Body of pancreas (tissue), 4 donors: ENCODE measurements at regions not wholly inside any gene's neighbourhood (a gene's known extent, or its start where the extent isn't known, plus 50 kb on each side); places are given as distances from the start of the nearest gene placed in this dataset.

Source experiments
- ATAC-seq: fragments of 150-250 bp; one replicate; pipeline ENCODE4 v1.9.1; 2016
- DNase-seq, 4 donors: peaks; one replicate each; pipeline ENCODE4 v3.0.0-alpha.2; 2019
- H3K27ac ChIP-seq, 4 donors: fragments of 200-600 bp; sonication (generic); 1 replicate in 3 of 4; 2 replicates in 1 of 4; pipeline versions ENCODE4 v1.5.1 to v1.6.1; 2016 to 2019; ENCODE audit warnings: mild to moderate bottlenecking in 1 of 4, mixed read lengths in 1 of 4, moderate library complexity in 1 of 4
- H3K27me3 ChIP-seq, 2 donors: fragments of 200-600 bp; sonication (generic); one replicate each; pipeline ENCODE4 v1.6.0; 2016; ENCODE audit warnings: mild to moderate bottlenecking in 1 of 2
- H3K36me3 ChIP-seq, 2 donors: fragments of 200-600 bp; sonication (generic); replicated peaks in 1 of 2; 2 replicates each; pipeline ENCODE4 v1.5.1; 2016; ENCODE audit warnings: low read depth in 2 of 2; ENCODE audit not compliant: insufficient read depth in 1 of 2
- H3K4me1 ChIP-seq: fragments of 200-600 bp; sonication (generic); one replicate; pipeline ENCODE4 v1.6.0; 2016
- H3K4me3 ChIP-seq, 2 donors: fragments of 200-600 bp; sonication (generic); 1 replicate in 1 of 2; 2 replicates in 1 of 2; pipeline ENCODE4 v1.5.1; 2016 to 2019
- H3K9me3 ChIP-seq, 3 donors: fragments of 200-600 bp; sonication (generic); 1 replicate in 2 of 3; 2 replicates in 1 of 3; pipeline ENCODE4 v1.5.1; 2016
- POLR2A ChIP-seq, 3 donors: fragments of 450-650 bp; IDR thresholded peaks; one replicate each; pipeline ENCODE4 v1.6.1; 2016; ENCODE audit warnings: antibody characterized with exemption in 3 of 3, mild to moderate bottlenecking in 2 of 3
- WGBS, 2 donors: methylation state at CpG; one replicate each; pipeline ENCODE4 v1.1.5; 2017; 5-methylcytosine and 5-hydroxymethylcytosine counted together
- intact Hi-C: fragments of 100-400 bp; cut with DNase I; formaldehyde crosslinking; loops from one replicate; pipeline ENCODE4 v1.15.1; 2023
- TF ChIP-seq, protein P1 (sequence below), 7 experiments: fragments of 450-650 bp in 4 of 7; fragments of 200-600 bp in 3 of 7; sonication (generic) in 3 of 7; IDR thresholded peaks; one replicate each; pipeline ENCODE4 v1.5.1; 2016 to 2019; ENCODE audit warnings: antibody characterized with exemption in 7 of 7

DNA sequence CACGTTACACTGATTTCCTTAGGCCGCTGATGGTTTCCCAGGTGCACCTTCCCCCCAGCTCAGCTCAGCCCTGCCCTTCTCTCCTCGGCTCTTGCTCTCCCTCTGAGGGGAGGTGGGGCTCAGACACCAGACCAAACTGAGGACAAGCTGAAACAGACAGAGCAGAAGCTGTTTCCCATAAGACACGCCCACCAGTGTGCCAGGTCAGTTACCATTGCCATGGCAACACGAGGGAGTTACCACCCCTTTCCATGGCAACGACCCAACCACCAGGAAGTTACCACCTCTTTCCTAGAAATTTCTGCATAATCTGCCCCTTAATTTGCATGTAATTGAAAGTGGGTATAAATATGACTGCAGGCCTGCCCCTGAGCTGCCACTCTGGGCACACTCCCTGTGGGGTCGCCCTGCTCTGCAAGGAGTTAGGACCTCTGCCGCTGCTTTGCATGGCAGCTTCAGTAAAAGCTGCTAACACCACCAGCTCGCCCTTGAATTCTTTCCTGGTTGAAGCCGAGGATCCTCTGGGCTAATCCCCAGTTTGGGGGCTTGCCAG is 120.9 kb upstream of the SMIM21 start:
- Histone ChIP-seq H3K4me3 (no peak overlapping the region), H3K9me3 (no peaks in the 10 kb centered on the region), H3K27me3 (peaks cover 0 to 6% of the 10 kb centered on the region in 2 donors), H3K27ac (no peak overlapping the region), H3K4me1 (no peaks in the 10 kb centered on the region), H3K36me3 (no peaks in the 10 kb centered on the region)
- no peak for ATAC-seq
- peak in 1 of 4 donors; percentile 13 for DNase-seq
- TF ChIP-seq, protein P1, sequence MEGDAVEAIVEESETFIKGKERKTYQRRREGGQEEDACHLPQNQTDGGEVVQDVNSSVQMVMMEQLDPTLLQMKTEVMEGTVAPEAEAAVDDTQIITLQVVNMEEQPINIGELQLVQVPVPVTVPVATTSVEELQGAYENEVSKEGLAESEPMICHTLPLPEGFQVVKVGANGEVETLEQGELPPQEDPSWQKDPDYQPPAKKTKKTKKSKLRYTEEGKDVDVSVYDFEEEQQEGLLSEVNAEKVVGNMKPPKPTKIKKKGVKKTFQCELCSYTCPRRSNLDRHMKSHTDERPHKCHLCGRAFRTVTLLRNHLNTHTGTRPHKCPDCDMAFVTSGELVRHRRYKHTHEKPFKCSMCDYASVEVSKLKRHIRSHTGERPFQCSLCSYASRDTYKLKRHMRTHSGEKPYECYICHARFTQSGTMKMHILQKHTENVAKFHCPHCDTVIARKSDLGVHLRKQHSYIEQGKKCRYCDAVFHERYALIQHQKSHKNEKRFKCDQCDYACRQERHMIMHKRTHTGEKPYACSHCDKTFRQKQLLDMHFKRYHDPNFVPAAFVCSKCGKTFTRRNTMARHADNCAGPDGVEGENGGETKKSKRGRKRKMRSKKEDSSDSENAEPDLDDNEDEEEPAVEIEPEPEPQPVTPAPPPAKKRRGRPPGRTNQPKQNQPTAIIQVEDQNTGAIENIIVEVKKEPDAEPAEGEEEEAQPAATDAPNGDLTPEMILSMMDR (IDR thresholded peaks at IDR 0.05): no peak
- TF ChIP-seq POLR2A (IDR thresholded peaks at IDR 0.05): no peak
- 52 to 53% methylated on average over 9 to 10 of the region's 10 CpGs for WGBS, 2 donors
- intact Hi-C loops: no loop called here

DNA sequence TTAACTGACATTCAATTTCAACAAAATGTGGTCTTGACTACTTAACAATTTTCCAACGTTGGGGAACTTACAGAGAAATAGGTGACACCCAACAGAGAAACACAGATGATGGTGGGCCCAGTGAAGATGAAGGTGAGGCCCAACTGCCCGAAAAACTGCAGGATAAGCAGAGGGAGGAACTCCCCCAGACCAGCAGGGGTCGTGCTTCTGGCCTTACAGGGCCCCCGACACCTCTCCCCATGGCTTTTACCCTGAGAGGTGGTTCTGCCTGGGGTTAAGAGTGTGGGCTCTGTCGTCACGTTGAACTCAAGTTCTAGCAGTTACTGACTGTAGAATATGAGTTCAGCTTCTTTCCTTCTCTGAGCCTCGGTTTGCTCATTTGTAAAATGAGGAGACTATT is 119.5 kb upstream of the SMIM21 start:
- Histone ChIP-seq H3K4me1 (no peaks in the 10 kb centered on the region), H3K4me3 (no peak overlapping the region), H3K27me3 (peaks cover 0 to 6% of the 10 kb centered on the region in 2 donors), H3K9me3 (no peaks in the 10 kb centered on the region), H3K36me3 (no peaks in the 10 kb centered on the region), H3K27ac (no peak overlapping the region)
- TF ChIP-seq, protein P1 (IDR thresholded peaks at IDR 0.05): no peak
- no peak for TF ChIP-seq POLR2A (IDR thresholded peaks at IDR 0.05)
- DNase-seq (no peak), ATAC-seq (no peak)
- WGBS, 2 donors: 68 to 73% methylated on average over 7 of the region's 7 CpGs
- intact Hi-C loops: no loop called here

DNA sequence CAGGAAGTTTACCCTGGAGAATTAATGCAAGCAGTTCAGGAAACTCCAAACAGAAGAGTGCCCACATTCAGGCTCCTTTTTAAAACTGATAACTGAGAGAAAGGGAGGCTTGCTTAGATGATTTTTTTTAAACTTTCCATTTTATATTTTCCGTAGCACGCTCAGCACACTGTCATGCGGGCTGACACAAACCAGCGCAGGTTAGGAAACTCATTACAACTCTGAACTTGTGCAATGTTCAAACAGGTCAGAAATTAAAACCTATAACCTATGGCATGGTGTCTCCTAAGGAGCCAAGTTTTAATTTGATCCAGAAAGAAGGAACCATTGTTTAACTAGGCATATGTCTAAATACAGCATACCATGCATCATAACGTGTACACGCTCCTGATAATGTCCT is 117.7 kb upstream of the SMIM21 start:
- Histone ChIP-seq H3K27me3 (no peaks in the 10 kb centered on the region), H3K27ac (no peak overlapping the region), H3K9me3 (no peaks in the 10 kb centered on the region), H3K4me1 (no peaks in the 10 kb centered on the region), H3K4me3 (no peak overlapping the region), H3K36me3 (no peaks in the 10 kb centered on the region)
- no peak for TF ChIP-seq POLR2A (IDR thresholded peaks at IDR 0.05)
- TF ChIP-seq, protein P1 (IDR thresholded peaks at IDR 0.05): no peak
- intact Hi-C loops: no loop called here
- 64 to 80% methylated on average over 6 of the region's 6 CpGs for WGBS, 2 donors
- ATAC-seq: no peak
- no peak for DNase-seq

DNA sequence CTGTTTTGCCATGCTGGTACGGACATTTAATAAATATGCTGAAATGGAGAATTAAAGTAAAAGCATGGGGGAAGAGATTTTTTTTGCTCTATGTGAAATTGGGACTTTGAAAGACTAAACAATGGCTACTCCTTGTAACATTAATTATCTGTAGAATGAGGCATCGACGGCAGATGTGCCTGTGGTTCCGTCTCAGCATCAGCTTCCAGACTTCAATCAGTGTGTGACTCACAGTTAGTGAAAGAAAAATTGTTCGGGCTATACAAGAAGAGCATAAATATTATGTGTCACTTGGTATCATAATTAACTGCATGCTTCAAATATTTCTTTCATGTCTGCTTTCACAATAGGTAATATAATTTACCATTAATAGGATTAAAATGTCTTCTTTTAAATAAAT is 117.0 kb upstream of the SMIM21 start:
- 50 to 51% methylated on average over 5 of the region's 5 CpGs for WGBS, 2 donors
- intact Hi-C loops: no loop called here
- TF ChIP-seq POLR2A (IDR thresholded peaks at IDR 0.05): no peak
- TF ChIP-seq, protein P1 (IDR thresholded peaks at IDR 0.05): no peak
- Histone ChIP-seq H3K27me3 (no peaks in the 10 kb centered on the region), H3K27ac (no peak overlapping the region), H3K4me3 (no peak overlapping the region), H3K9me3 (no peaks in the 10 kb centered on the region), H3K36me3 (no peaks in the 10 kb centered on the region), H3K4me1 (no peaks in the 10 kb centered on the region)
- no peak for ATAC-seq
- DNase-seq: no peak

DNA sequence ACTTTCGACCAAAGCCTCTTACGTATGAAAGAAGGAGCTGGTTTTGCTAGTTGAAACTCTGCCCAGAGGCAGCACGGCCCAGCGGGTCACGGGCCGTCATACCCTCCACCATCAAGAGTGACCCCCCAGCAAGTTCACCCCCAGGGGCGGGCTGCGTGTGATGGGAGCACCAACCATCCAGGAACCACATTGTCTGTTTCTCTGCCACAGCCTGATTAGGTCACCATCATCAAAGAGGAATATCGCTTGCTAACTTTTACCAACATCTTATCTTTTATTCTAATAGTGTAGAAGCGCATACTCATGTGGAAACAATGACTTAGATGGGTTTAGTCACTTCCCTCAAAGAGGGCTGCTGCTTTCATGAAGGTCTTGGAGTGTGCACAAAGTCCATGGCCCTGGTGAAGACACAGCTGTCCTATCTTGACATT is 116.6 kb upstream of the SMIM21 start:
- no peaks in the 10 kb centered on the region for H3K4me1 ChIP-seq
- WGBS, 2 donors: 74 to 79% methylated on average over 9 to 10 of the region's 10 CpGs
- no peak for DNase-seq

More for the DNA sequence above, 116.6 kb upstream of the SMIM21 start:
- Histone ChIP-seq H3K27me3 (no peaks in the 10 kb centered on the region), H3K36me3 (no peaks in the 10 kb centered on the region), H3K9me3 (no peaks in the 10 kb centered on the region), H3K27ac (no peak overlapping the region), H3K4me3 (no peak overlapping the region)
- ATAC-seq: no peak
- TF ChIP-seq, protein P1 (IDR thresholded peaks at IDR 0.05): no peak
- no peak for TF ChIP-seq POLR2A (IDR thresholded peaks at IDR 0.05)
- intact Hi-C loops: no loop called here
